ENCODE measurements at regions not wholly inside any gene's neighbourhood (a gene's known extent, or its start where the extent isn't known, plus 50 kb on each side); places are given as distances from the start of the nearest gene placed in this dataset.

GRCh38 chr15:29377161-29377560, 107.5 kb upstream of the NSMCE3 start:
- no peak for DNase-seq

GRCh38 chr15:29376590-29376989, 107.0 kb upstream of the NSMCE3 start:
- WGBS, 3 donors: 44 to 61% (median 44%) methylated on average over 9 of the region's 9 CpGs
- TF ChIP-seq CTCF (IDR thresholded peaks at IDR 0.05): no peak
- TF ChIP-seq POLR2A (IDR thresholded peaks at IDR 0.05): no peak
- no peak for TF ChIP-seq EP300 (IDR thresholded peaks at IDR 0.05)
- Histone ChIP-seq H3K27ac (no peak overlapping the region), H3K27me3 (no peaks in the 10 kb centered on the region), H3K4me1 (ENCODE audit: insufficient read depth) (no peaks in the 10 kb centered on the region), H3K9me3 (no peaks in the 10 kb centered on the region), H3K4me3 (no peak overlapping the region), H3K36me3 (no peaks in the 10 kb centered on the region)
- no peak for DNase-seq
- intact Hi-C loops (cut with DNase I): no loop called here

More at GRCh38 chr15:29377161-29377560, 107.5 kb upstream of the NSMCE3 start:
- no peak overlapping the region for H3K4me3 ChIP-seq
- no peak for TF ChIP-seq EP300 (IDR thresholded peaks at IDR 0.05)
- TF ChIP-seq POLR2A (IDR thresholded peaks at IDR 0.05): no peak
- no peak for TF ChIP-seq CTCF (IDR thresholded peaks at IDR 0.05)
- H3K27ac ChIP-seq: no peak overlapping the region
- H3K4me1 ChIP-seq (ENCODE audit: insufficient read depth): no peaks in the 10 kb centered on the region
- H3K36me3 ChIP-seq: no peaks in the 10 kb centered on the region
- 72 to 79% (median 78%) methylated on average over 6 of the region's 6 CpGs for WGBS, 3 donors
- intact Hi-C loops (cut with DNase I): no loop called here
- no peaks in the 10 kb centered on the region for H3K27me3 ChIP-seq
- H3K9me3 ChIP-seq: no peaks in the 10 kb centered on the region

DNA sequence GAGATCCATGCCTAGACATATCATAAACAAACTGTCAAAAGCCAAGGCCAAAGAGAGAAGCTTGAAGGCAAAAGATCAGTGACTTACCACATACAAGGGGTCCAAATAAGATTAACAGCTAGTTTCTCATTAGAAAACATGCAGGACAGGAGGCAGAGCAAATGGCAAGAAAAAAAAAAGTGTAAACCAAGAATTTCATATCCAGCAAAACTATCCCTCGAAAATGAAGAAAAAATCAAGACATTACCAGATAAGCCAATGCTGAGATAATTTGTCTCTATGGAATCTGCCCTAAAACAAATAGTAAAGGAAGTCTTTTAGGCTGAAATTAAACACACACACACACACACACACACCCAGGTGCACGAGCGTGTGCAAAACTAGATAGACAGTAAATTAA, 99.6 kb upstream of the NSMCE3 start:
- no peak overlapping the region for H3K27ac ChIP-seq
- peaks cover 0 to 3% of the 10 kb centered on the region in 2 donors for H3K9me3 ChIP-seq
- no peaks in the 10 kb centered on the region for H3K4me1 ChIP-seq (ENCODE audit: insufficient read depth)
- H3K27me3 ChIP-seq: no peaks in the 10 kb centered on the region
- intact Hi-C loops (cut with DNase I): no loop called here
- DNase-seq: no peak
- no peak overlapping the region for H3K4me3 ChIP-seq
- H3K36me3 ChIP-seq: no peaks in the 10 kb centered on the region
- TF ChIP-seq CTCF (IDR thresholded peaks at IDR 0.05) (no peak), POLR2A (IDR thresholded peaks at IDR 0.05) (no peak), EP300 (IDR thresholded peaks at IDR 0.05) (no peak)
- WGBS, 3 donors: 89 to 92% (median 90%) methylated on average over 3 of the region's 3 CpGs

DNA sequence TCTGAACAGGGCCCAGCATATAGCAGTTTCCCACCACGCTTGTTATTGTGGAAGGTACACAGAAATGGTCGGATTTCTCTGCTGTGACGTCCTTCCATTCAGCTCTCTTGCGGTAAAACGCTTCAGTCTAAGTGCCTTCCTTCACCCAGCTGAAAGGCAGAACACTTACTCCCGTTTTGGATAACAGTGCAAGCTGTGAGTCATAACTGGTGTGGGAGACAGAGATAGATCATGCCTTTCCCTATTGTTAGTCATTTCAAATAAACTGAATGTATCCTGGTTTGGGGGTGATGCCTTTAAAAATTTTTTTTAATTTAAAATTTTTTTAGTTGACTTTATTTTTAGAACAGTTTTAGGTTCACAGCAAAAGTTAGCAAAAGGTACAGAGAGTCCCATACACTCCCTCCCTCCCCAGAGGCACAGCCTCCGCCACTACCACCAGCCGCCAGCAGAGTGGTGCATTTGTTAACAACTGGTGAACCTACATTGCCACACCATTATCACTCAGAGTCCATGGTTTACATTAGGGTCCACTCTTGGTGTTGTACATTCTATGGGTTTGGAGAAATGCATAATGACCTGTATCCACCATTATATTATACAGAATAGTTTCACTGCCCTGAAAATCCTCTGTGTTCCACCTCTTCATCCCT, 94.9 kb upstream of the NSMCE3 start:
- Histone ChIP-seq H3K27me3 (no peaks in the 10 kb centered on the region), H3K27ac (no peak overlapping the region), H3K4me1 (ENCODE audit: insufficient read depth) (no peaks in the 10 kb centered on the region), H3K36me3 (no peaks in the 10 kb centered on the region), H3K9me3 (peaks cover 0 to under 1% of the 10 kb centered on the region in 2 donors), H3K4me3 (no peak overlapping the region)
- DNase-seq: no peak
- 36 to 49% (median 41%) methylated on average over 8 of the region's 8 CpGs for WGBS, 3 donors
- TF ChIP-seq EP300 (IDR thresholded peaks at IDR 0.05) (no peak), CTCF (IDR thresholded peaks at IDR 0.05) (no peak), POLR2A (IDR thresholded peaks at IDR 0.05) (no peak)
- intact Hi-C loops (cut with DNase I): no loop called here

Data from ovary (tissue), 7 donors.